Body of pancreas (tissue), 4 donors: ENCODE measurements at regions not wholly inside any gene's neighbourhood (a gene's known extent, or its start where the extent isn't known, plus 50 kb on each side); places are given as distances from the start of the nearest gene placed in this dataset.

Experiments
- ATAC-seq: fragments of 150-250 bp; one replicate; pipeline ENCODE4 v1.9.1; 2016
- DNase-seq, 4 donors: peaks; one replicate each; pipeline ENCODE4 v3.0.0-alpha.2; 2019
- H3K27ac ChIP-seq, 4 donors: fragments of 200-600 bp; sonication (generic); 1 replicate in 3 of 4; 2 replicates in 1 of 4; pipeline versions ENCODE4 v1.5.1 to v1.6.1; 2016 to 2019; ENCODE audit warnings: mild to moderate bottlenecking in 1 of 4, mixed read lengths in 1 of 4, moderate library complexity in 1 of 4
- H3K27me3 ChIP-seq, 2 donors: fragments of 200-600 bp; sonication (generic); one replicate each; pipeline ENCODE4 v1.6.0; 2016; ENCODE audit warnings: mild to moderate bottlenecking in 1 of 2
- H3K36me3 ChIP-seq, 2 donors: fragments of 200-600 bp; sonication (generic); replicated peaks in 1 of 2; 2 replicates each; pipeline ENCODE4 v1.5.1; 2016; ENCODE audit warnings: low read depth in 2 of 2; ENCODE audit not compliant: insufficient read depth in 1 of 2
- H3K4me1 ChIP-seq: fragments of 200-600 bp; sonication (generic); one replicate; pipeline ENCODE4 v1.6.0; 2016
- H3K4me3 ChIP-seq, 2 donors: fragments of 200-600 bp; sonication (generic); 1 replicate in 1 of 2; 2 replicates in 1 of 2; pipeline ENCODE4 v1.5.1; 2016 to 2019
- H3K9me3 ChIP-seq, 3 donors: fragments of 200-600 bp; sonication (generic); 1 replicate in 2 of 3; 2 replicates in 1 of 3; pipeline ENCODE4 v1.5.1; 2016
- POLR2A ChIP-seq, 3 donors: fragments of 450-650 bp; IDR thresholded peaks; one replicate each; pipeline ENCODE4 v1.6.1; 2016; ENCODE audit warnings: antibody characterized with exemption in 3 of 3, mild to moderate bottlenecking in 2 of 3
- WGBS, 2 donors: methylation state at CpG; one replicate each; pipeline ENCODE4 v1.1.5; 2017; 5-methylcytosine and 5-hydroxymethylcytosine counted together
- intact Hi-C: fragments of 100-400 bp; cut with DNase I; formaldehyde crosslinking; loops from one replicate; pipeline ENCODE4 v1.15.1; 2023
- TF ChIP-seq, protein P1 (sequence below), 7 experiments: fragments of 450-650 bp in 4 of 7; fragments of 200-600 bp in 3 of 7; sonication (generic) in 3 of 7; IDR thresholded peaks; one replicate each; pipeline ENCODE4 v1.5.1; 2016 to 2019; ENCODE audit warnings: antibody characterized with exemption in 7 of 7

- intact Hi-C loops = no loop called here
- ATAC-seq (no peak), DNase-seq (no peak)
- H3K4me1 ChIP-seq = no peaks in the 10 kb centered on the region
- TF ChIP-seq, protein P1, sequence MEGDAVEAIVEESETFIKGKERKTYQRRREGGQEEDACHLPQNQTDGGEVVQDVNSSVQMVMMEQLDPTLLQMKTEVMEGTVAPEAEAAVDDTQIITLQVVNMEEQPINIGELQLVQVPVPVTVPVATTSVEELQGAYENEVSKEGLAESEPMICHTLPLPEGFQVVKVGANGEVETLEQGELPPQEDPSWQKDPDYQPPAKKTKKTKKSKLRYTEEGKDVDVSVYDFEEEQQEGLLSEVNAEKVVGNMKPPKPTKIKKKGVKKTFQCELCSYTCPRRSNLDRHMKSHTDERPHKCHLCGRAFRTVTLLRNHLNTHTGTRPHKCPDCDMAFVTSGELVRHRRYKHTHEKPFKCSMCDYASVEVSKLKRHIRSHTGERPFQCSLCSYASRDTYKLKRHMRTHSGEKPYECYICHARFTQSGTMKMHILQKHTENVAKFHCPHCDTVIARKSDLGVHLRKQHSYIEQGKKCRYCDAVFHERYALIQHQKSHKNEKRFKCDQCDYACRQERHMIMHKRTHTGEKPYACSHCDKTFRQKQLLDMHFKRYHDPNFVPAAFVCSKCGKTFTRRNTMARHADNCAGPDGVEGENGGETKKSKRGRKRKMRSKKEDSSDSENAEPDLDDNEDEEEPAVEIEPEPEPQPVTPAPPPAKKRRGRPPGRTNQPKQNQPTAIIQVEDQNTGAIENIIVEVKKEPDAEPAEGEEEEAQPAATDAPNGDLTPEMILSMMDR (IDR thresholded peaks at IDR 0.05) = no peak
- TF ChIP-seq POLR2A (IDR thresholded peaks at IDR 0.05) = no peak
- no peaks in the 10 kb centered on the region for H3K9me3 ChIP-seq
- no peak overlapping the region for H3K4me3 ChIP-seq
- H3K27ac ChIP-seq = no peak overlapping the region
- WGBS, 2 donors = 57 to 59% methylated on average over 2 of the region's 2 CpGs
- no peaks in the 10 kb centered on the region for H3K36me3 ChIP-seq
- no peaks in the 10 kb centered on the region for H3K27me3 ChIP-seq
These were observed 390.2 kb upstream of the NXPH2 start for GRCh38 chr2:139170406-139170805.

DNA sequence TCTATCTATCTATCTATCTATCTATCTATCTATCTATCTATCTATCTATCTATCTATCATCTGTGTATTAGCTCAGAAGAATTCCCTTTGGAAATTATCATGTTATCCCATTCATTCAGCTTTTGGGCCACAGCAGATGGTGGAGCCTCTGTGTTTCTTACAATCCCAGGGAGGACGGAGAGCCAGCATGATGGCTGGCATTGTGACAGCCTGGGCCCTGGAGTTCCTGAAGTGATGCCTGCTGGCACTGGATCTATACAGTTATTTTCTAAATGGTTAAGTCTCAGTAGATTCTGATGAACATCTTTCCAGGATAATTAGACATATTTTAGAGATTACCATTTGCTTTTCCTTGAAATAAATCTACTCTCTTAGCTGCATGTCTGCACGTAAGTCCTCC, 385.4 kb upstream of the NXPH2 start:
- Histone ChIP-seq H3K27me3 (no peaks in the 10 kb centered on the region), H3K36me3 (no peaks in the 10 kb centered on the region), H3K4me1 (no peaks in the 10 kb centered on the region), H3K27ac (no peak overlapping the region), H3K4me3 (no peak overlapping the region), H3K9me3 (no peaks in the 10 kb centered on the region)
- intact Hi-C loops = no loop called here
- TF ChIP-seq POLR2A (IDR thresholded peaks at IDR 0.05) = no peak
- TF ChIP-seq, protein P1 (IDR thresholded peaks at IDR 0.05) = no peak
- ATAC-seq (no peak), DNase-seq (no peak)
- 69 to 72% methylated on average over 2 of the region's 2 CpGs for WGBS, 2 donors

DNA sequence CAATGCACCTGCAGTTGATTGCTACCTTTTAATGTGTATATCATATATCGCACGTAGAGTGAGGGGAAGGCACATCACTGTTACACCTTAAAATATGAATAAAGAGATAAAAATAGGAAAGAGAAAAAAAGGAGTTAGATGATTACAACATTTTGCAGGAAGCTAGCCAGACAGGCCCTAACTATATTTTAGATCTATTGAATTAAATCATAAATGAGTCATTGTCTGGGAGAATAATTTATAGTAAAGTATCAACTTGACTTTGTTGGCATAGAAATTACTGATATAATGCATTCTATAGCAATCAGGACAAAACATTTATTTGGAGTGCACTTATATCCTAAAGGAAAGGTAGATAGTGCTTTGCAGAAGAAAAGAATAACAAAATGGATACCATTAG, 384.9 kb upstream of the NXPH2 start:
- H3K9me3 ChIP-seq = no peaks in the 10 kb centered on the region
- no peaks in the 10 kb centered on the region for H3K4me1 ChIP-seq
- no peaks in the 10 kb centered on the region for H3K27me3 ChIP-seq
- no peak overlapping the region for H3K27ac ChIP-seq
- intact Hi-C loops = no loop called here
- H3K4me3 ChIP-seq = no peak overlapping the region
- H3K36me3 ChIP-seq = no peaks in the 10 kb centered on the region
- ATAC-seq = no peak
- WGBS, 2 donors = 79 to 97% methylated on average over 2 of the region's 2 CpGs
- no peak for TF ChIP-seq POLR2A (IDR thresholded peaks at IDR 0.05)
- TF ChIP-seq, protein P1 (IDR thresholded peaks at IDR 0.05) = no peak
- DNase-seq = no peak

DNA sequence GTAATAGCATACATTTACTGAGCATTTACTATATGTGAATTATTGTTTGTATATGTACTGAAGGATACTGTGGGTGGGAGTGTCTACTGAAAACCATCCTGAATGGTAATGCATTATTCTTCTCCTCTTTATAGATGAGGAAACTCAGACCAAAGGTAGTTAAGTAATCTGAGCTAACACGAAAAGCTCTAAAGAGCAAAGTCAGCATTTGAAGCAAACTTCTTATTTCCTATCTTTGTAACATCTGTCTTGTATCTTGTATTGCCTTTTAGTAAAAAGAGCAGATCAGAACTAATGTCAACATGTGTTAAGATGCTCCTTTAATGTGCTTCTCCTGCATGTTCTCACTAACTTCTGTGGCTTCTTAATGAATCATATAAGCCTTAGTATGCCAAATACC, 382.8 kb upstream of the NXPH2 start:
- WGBS, 2 donors = 59 to 66% methylated on average over 1 of the region's 1 CpG
- no peaks in the 10 kb centered on the region for H3K9me3 ChIP-seq
- TF ChIP-seq, protein P1 (IDR thresholded peaks at IDR 0.05) = no peak
- no peak for TF ChIP-seq POLR2A (IDR thresholded peaks at IDR 0.05)

DNA sequence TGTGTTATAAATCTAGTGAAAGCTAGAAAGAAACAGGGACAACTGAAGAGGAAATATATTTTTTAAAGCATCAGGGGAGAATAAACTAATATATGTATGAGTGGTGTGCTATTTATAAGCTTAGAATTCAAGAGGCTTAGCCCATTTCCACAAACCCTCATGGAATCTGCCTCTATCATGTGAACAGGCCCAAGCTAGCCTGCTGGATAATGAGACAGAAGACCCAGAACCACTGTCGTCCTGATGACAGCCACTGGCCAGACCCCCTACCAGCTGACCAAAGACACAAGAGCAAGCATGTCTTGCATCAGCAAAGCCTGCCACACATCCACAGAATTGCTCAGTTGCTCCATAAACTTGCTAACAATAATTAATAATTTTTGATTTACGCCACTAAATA, 382.3 kb upstream of the NXPH2 start:
- no peak for TF ChIP-seq POLR2A (IDR thresholded peaks at IDR 0.05)
- TF ChIP-seq, protein P1 (IDR thresholded peaks at IDR 0.05) = no peak
- ATAC-seq = no peak
- intact Hi-C loops = no loop called here
- no peaks in the 10 kb centered on the region for H3K27me3 ChIP-seq
- DNase-seq = no peak
- H3K36me3 ChIP-seq = no peaks in the 10 kb centered on the region
- 49 to 56% methylated on average over 2 of the region's 2 CpGs for WGBS, 2 donors
- H3K9me3 ChIP-seq = no peaks in the 10 kb centered on the region
- no peak overlapping the region for H3K27ac ChIP-seq
- no peaks in the 10 kb centered on the region for H3K4me1 ChIP-seq
- no peak overlapping the region for H3K4me3 ChIP-seq

More for the DNA sequence above, 382.8 kb upstream of the NXPH2 start:
- Histone ChIP-seq H3K27ac (no peak overlapping the region), H3K27me3 (no peaks in the 10 kb centered on the region), H3K36me3 (no peaks in the 10 kb centered on the region), H3K4me1 (no peaks in the 10 kb centered on the region), H3K4me3 (no peak overlapping the region)
- intact Hi-C loops = no loop called here
- DNase-seq (no peak), ATAC-seq (no peak)
